ENCODE measurements at regions not wholly inside any gene's neighbourhood (a gene's known extent, or its start where the extent isn't known, plus 50 kb on each side); places are given as distances from the start of the nearest gene placed in this dataset.

DNA sequence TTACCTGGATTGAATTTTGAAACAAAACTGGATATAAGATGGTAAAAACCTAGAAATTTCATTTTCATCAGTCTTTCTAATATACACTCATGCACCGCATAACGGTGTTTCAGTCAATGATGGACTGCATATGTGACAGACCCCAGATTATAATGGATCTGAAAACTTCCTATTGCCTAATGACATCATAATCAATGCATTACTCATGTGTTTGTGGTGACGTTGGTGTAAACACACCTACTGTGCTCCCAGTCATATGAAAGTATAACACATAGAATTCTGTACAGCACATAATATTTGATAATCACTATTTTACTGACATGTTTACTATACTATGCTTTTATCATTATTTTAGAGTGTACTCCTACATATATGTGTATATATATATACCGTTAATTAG, 119.9 kb upstream of the AGA start:
- H4K8ac ChIP-seq (ENCODE audit: low read depth in 2 of 2, low read length in 2 of 2), result no peak overlapping the region
- no peak overlapping the region for H2BK120ac ChIP-seq (ENCODE audit: low read depth, low read length)
- H3K27ac ChIP-seq (ENCODE audit: insufficient read depth, low read length), result no peak overlapping the region
- no peaks in the 10 kb centered on the region for H3K4me1 ChIP-seq (ENCODE audit: control insufficient read depth, insufficient read depth, low read length)
- H3K9me3 ChIP-seq (ENCODE audit: control insufficient read depth, insufficient read depth, low read length), result no peaks in the 10 kb centered on the region
- TF ChIP-seq SMC3 (IDR thresholded peaks at IDR 0.05; ENCODE audit: low read depth, low read length), result no peak
- no peak for TF ChIP-seq RAD21 (IDR thresholded peaks at IDR 0.05; ENCODE audit: low read length)
- TF ChIP-seq CHD1 (IDR thresholded peaks at IDR 0.05; ENCODE audit: low read depth, low read length), result no peak
- no peak for TF ChIP-seq POLR2A (IDR thresholded peaks at IDR 0.05; ENCODE audit: low read depth, low read length)
- no peak for TF ChIP-seq BHLHE40 (IDR thresholded peaks at IDR 0.05; ENCODE audit: low read depth, low read length)
- TF ChIP-seq RFX5 (IDR thresholded peaks at IDR 0.05; ENCODE audit: low read depth, low read length), result no peak
- TF ChIP-seq, protein P1, sequence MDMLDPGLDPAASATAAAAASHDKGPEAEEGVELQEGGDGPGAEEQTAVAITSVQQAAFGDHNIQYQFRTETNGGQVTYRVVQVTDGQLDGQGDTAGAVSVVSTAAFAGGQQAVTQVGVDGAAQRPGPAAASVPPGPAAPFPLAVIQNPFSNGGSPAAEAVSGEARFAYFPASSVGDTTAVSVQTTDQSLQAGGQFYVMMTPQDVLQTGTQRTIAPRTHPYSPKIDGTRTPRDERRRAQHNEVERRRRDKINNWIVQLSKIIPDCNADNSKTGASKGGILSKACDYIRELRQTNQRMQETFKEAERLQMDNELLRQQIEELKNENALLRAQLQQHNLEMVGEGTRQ (IDR thresholded peaks at IDR 0.05; ENCODE audit: low read depth, low read length), result no peak
- TF ChIP-seq RCOR1 (IDR thresholded peaks at IDR 0.05; ENCODE audit: insufficient replicate concordance, low read length), result no peak
- H3K9me1 ChIP-seq (ENCODE audit: insufficient read depth, low read length), result no peaks in the 10 kb centered on the region
- H3K79me1 ChIP-seq (ENCODE audit: low read depth in 1 of 2, low read length in 2 of 2), result no peaks in the 10 kb centered on the region
- dilution Hi-C loops (cut with HindIII; ENCODE audit: low sequenced_read_pairs, unreplicated experiment) (no loop called here), in situ Hi-C loops (cut with MboI; ENCODE audit: low sequenced_read_pairs) (loop anchor here (25.0 kb wide), 2 partner anchors 450 to 1725 kb away; no protein-coding TSS in a partner anchor), intact Hi-C loops (cut with micrococcal nuclease) (no loop called here)
- H4K91ac ChIP-seq (ENCODE audit: insufficient read depth, low read depth, low read length), result no peak overlapping the region
- H3K18ac ChIP-seq (ENCODE audit: low read depth, low read length), result no peak overlapping the region
- no peak overlapping the region for H3K9ac ChIP-seq (ENCODE audit: low read depth, low read length)
- H3K4ac ChIP-seq (ENCODE audit: low read depth, low read length), result no peak overlapping the region
- H2AK9ac ChIP-seq (replicated peaks; ENCODE audit: low read depth, low read length, poor library complexity), result no peak overlapping the region
- no peak overlapping the region for H2AK5ac ChIP-seq (ENCODE audit: low read depth, low read length)
- H3K27me3 ChIP-seq (ENCODE audit: control insufficient read depth, insufficient read depth, low read length), result no peaks in the 10 kb centered on the region
- no peaks in the 10 kb centered on the region for H4K20me1 ChIP-seq (ENCODE audit: insufficient read depth, low read length)
- H3K4me3 ChIP-seq (ENCODE audit: insufficient read depth, low read depth, low read length), result no peak overlapping the region
- ATAC-seq (ENCODE audit: low read depth) (no peak), DNase-seq (no peak)
- H3K14ac ChIP-seq (replicated peaks; ENCODE audit: low read depth, low read length), result no peak overlapping the region
- H4K5ac ChIP-seq (ENCODE audit: low read depth, low read length), result no peak overlapping the region
- H2AFZ ChIP-seq (replicated peaks; ENCODE audit: low read length, poor library complexity), result no peak overlapping the region
- no CpG with 5 or more reads among the region's 4 CpGs for WGBS, 2 experiments (ENCODE audit: extremely low coverage in 2 of 2, insufficient read length in 1 of 2)
- no peak overlapping the region for H3K56ac ChIP-seq (ENCODE audit: extremely low read depth, insufficient read depth, low read length)
- H3K36me3 ChIP-seq (ENCODE audit: control insufficient read depth, insufficient read depth, low read length), result no peaks in the 10 kb centered on the region
- H2BK15ac ChIP-seq (ENCODE audit: low read depth, low read length), result no peak overlapping the region
- H3K4me2 ChIP-seq (ENCODE audit: low read depth, low read length), result no peak overlapping the region
- ChIA-PET CTCF (no interaction called here), POLR2A (ENCODE audit: unreplicated experiment) (no interaction called here)
- BruUV-seq (replicated peaks), result no TSS peak
- H2BK5ac ChIP-seq (ENCODE audit: low read depth, low read length, poor library complexity, severe bottlenecking), result no peak overlapping the region
- H2BK20ac ChIP-seq (ENCODE audit: low read depth, low read length), result no peak overlapping the region
- H3K23ac ChIP-seq (ENCODE audit: low read depth, low read length), result no peak overlapping the region

Data from IMR-90 (cell line).